Heart right ventricle (tissue), 16 donors: ENCODE measurements at regions not wholly inside any gene's neighbourhood (a gene's known extent, or its start where the extent isn't known, plus 50 kb on each side); places are given as distances from the start of the nearest gene placed in this dataset.

ENCODE experiments used
- ATAC-seq, 8 donors: fragments of 200-7000 bp; cut with Tn5 transposase; one replicate each; pipeline ENCODE4 v1.9.1; 2020; ENCODE audit warnings: mild to moderate bottlenecking in 8 of 8, moderate library complexity in 8 of 8, moderate number of reproducible peaks in 1 of 8
- DNase-seq, 2 donors: peaks; one replicate each; pipeline ENCODE4 v3.0.0-alpha.2; 2020
- H3K27ac ChIP-seq, 10 donors: fragments of 200-600 bp; sonication (generic) in 2 of 10; one replicate each; pipeline versions ENCODE4 v1.5.0 to v1.8.0; 2020 to 2022; ENCODE audit warnings: mild to moderate bottlenecking in 3 of 10
- H3K27me3 ChIP-seq, 7 donors: fragments of 200-600 bp; one replicate each; pipeline ENCODE4 v1.8.0; 2021 to 2022; ENCODE audit warnings: mild to moderate bottlenecking in 2 of 7
- H3K36me3 ChIP-seq, 9 donors: fragments of 200-600 bp; sonication (generic) in 1 of 9; one replicate each; pipeline versions ENCODE4 v1.5.0 to v1.8.0; 2020 to 2022; ENCODE audit warnings: mild to moderate bottlenecking in 2 of 9
- H3K4me1 ChIP-seq, 9 donors: fragments of 200-600 bp; sonication (generic) in 1 of 9; one replicate each; pipeline versions ENCODE4 v1.5.0 to v1.8.0; 2020 to 2022; ENCODE audit warnings: mild to moderate bottlenecking in 4 of 9
- H3K4me3 ChIP-seq, 10 donors: fragments of 200-600 bp; sonication (generic) in 2 of 10; one replicate each; pipeline versions ENCODE4 v1.5.0 to v1.8.0; 2020 to 2022; ENCODE audit warnings: mild to moderate bottlenecking in 7 of 10, moderate library complexity in 2 of 10
- H3K9me3 ChIP-seq, 11 donors: fragments of 200-600 bp in 10 of 11; sonication (generic) in 2 of 11; one replicate each; pipeline versions ENCODE4 v1.5.0 to v1.8.0; 2013 to 2022; ENCODE audit warnings: mild to moderate bottlenecking in 2 of 11, control low read depth in 1 of 11, moderate library complexity in 1 of 11
- WGBS, 2 donors: extraction: QIAGEN DNeasy Blood & Tissue Kit; methylation state at CpG; one replicate each; pipeline ENCODE4 v1.1.7; 2013; ENCODE audit warnings: inconsistent platforms in 1 of 2; 5-methylcytosine and 5-hydroxymethylcytosine counted together
- intact Hi-C, 10 donors: fragments of 100-400 bp; cut with DNase I; formaldehyde crosslinking; loops; one replicate each; pipeline versions ENCODE4 v1.11.1 to v1.14.2; 2022
- TF ChIP-seq, protein P1 (sequence below), 9 donors: fragments of 200-600 bp; sonication (generic) in 2 of 9; IDR thresholded peaks; one replicate each; pipeline versions ENCODE4 v1.5.0 to v1.8.0; 2021 to 2022; ENCODE audit warnings: antibody characterized with exemption in 9 of 9, mild to moderate bottlenecking in 5 of 9, moderate library complexity in 1 of 9
- donor health status: Arrhythmogenic right ventricular cardiomyopathy.
- donor health status: ischemic (EF 13 %, LVEDD 7.1; RV severe dilation, severe dysfunction).
- donor health status: healthy with polysubstance abuse.
- donor health status: DM: no; HTN: yes; CAD: no.
- donor health status: DM: no; HTN: no; CAD: no.
- donor health status: ischemic (EF 25% LVEDD 6.9; RV normal size, moderate dysfunction).
- donor health status: ischemic (EF 25% LVEDD 5.7; RV mildly dilated, moderate dysfunction).
- donor health status: healthy.
- donor health status: DM: yes; HTN: yes; CAD: no.
- donor health status: Ischemic cardiomyopathy.
- donor health status: ischemic (EF 35%, LVEDD 5.7; RV mildly dilated, moderate dysfunction).
- donor health status: nonischemic (EF 11% LVEDD 7.7; RV severe dilation, severe dysfunction).
- donor health status: DM: yes; HTN: yes; CAD: no.
- donor health status: PGD.
- donor health status: ischemic (EF 29% LVEDD 5.4; RV normal size, mild dysfunction).
- donor health status: nonischemic (EF 23%, LVEDD 6.1; RV moderate dilation, normal function).

GRCh38 chr6:105838171-105838570, 248.0 kb upstream of the PRDM1 start:
- intact Hi-C loops = no loop called here
- no peaks in the 10 kb centered on the region for H3K9me3 ChIP-seq
- H3K4me1 ChIP-seq = peaks cover 0 to 19% (median 0%) of the 10 kb centered on the region in 9 donors
- H3K27me3 ChIP-seq = no peaks in the 10 kb centered on the region
- no peak overlapping the region for H3K4me3 ChIP-seq
- DNase-seq = peak in 1 of 2 donors; percentile 39
- no peaks in the 10 kb centered on the region for H3K36me3 ChIP-seq
- 29 to 30% methylated on average over 1 of the region's 1 CpG for WGBS, 2 donors
- TF ChIP-seq, protein P1, sequence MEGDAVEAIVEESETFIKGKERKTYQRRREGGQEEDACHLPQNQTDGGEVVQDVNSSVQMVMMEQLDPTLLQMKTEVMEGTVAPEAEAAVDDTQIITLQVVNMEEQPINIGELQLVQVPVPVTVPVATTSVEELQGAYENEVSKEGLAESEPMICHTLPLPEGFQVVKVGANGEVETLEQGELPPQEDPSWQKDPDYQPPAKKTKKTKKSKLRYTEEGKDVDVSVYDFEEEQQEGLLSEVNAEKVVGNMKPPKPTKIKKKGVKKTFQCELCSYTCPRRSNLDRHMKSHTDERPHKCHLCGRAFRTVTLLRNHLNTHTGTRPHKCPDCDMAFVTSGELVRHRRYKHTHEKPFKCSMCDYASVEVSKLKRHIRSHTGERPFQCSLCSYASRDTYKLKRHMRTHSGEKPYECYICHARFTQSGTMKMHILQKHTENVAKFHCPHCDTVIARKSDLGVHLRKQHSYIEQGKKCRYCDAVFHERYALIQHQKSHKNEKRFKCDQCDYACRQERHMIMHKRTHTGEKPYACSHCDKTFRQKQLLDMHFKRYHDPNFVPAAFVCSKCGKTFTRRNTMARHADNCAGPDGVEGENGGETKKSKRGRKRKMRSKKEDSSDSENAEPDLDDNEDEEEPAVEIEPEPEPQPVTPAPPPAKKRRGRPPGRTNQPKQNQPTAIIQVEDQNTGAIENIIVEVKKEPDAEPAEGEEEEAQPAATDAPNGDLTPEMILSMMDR (IDR thresholded peaks at IDR 0.05) = no peak
- ATAC-seq = peak in 3 of 8 donors; percentile 17 to 58 (median 46)
- H3K27ac ChIP-seq = peak overlapping the region in 1 of 10 donors; percentile 24

DNA sequence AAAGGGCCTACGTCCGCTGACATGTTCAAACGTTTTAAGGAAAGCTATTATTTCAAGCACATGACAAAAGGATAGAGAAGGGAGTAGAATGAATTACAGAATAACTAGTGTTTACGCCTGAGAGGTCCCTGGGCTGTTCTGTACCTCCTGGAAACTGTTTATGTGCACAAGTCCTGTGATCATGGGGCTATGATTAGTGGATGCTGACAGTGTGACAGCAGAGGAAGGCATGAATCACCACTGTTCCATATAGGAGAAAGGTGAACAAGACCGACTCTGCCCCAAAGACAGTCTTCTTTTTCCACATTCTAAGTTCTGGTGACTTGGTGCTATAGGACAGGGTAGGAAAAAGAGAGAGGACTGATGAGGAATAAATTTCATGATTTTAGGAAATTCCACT, 249.2 kb upstream of the PRDM1 start:
- no peak overlapping the region for H3K4me3 ChIP-seq
- intact Hi-C loops = no loop called here
- no peak for DNase-seq
- no peak overlapping the region for H3K27ac ChIP-seq
- H3K9me3 ChIP-seq = no peaks in the 10 kb centered on the region
- 91 to 92% methylated on average over 5 of the region's 5 CpGs for WGBS, 2 donors
- TF ChIP-seq, protein P1 (IDR thresholded peaks at IDR 0.05) = no peak
- H3K27me3 ChIP-seq = no peaks in the 10 kb centered on the region
- ATAC-seq = no peak
- H3K36me3 ChIP-seq = no peaks in the 10 kb centered on the region
- peaks cover 0 to 32% (median 0%) of the 10 kb centered on the region in 9 donors for H3K4me1 ChIP-seq

GRCh38 chr6:105836379-105836778, 249.8 kb upstream of the PRDM1 start:
- Histone ChIP-seq H3K27ac (no peak overlapping the region), H3K4me1 (peaks cover 0 to 37% (median 0%) of the 10 kb centered on the region in 9 donors), H3K36me3 (no peaks in the 10 kb centered on the region), H3K4me3 (no peak overlapping the region), H3K27me3 (no peaks in the 10 kb centered on the region), H3K9me3 (no peaks in the 10 kb centered on the region)
- DNase-seq (no peak), ATAC-seq (no peak)
- WGBS, 2 donors = 95 to 99% methylated on average over 5 of the region's 5 CpGs
- TF ChIP-seq, protein P1 (IDR thresholded peaks at IDR 0.05) = no peak
- intact Hi-C loops = no loop called here

- H3K4me1 ChIP-seq = peaks cover 0 to 39% (median 0%) of the 10 kb centered on the region in 9 donors
- no peaks in the 10 kb centered on the region for H3K27me3 ChIP-seq
- no peak overlapping the region for H3K4me3 ChIP-seq
- DNase-seq (no peak), ATAC-seq (peak in 1 of 8 donors; percentile 53)
- intact Hi-C loops = no loop called here
- WGBS, 2 donors = 53 to 66% methylated on average over 6 of the region's 6 CpGs
- TF ChIP-seq, protein P1 (IDR thresholded peaks at IDR 0.05) = peak in 7 of 9 donors; percentile 21 to 45 (median 27)
- H3K36me3 ChIP-seq = no peaks in the 10 kb centered on the region
- no peaks in the 10 kb centered on the region for H3K9me3 ChIP-seq
- no peak overlapping the region for H3K27ac ChIP-seq
These were observed 250.8 kb upstream of the PRDM1 start for GRCh38 chr6:105835373-105835772.
